Heart left ventricle (tissue), 13 donors: ENCODE measurements at regions not wholly inside any gene's neighbourhood (a gene's known extent, or its start where the extent isn't known, plus 50 kb on each side); places are given as distances from the start of the nearest gene placed in this dataset.

ENCODE experiments used
- CTCF ChIP-seq, 12 donors: fragments of 200-600 bp; sonication (generic) in 4 of 12; IDR thresholded peaks; one replicate each; pipeline versions ENCODE4 v1.5.0 to v1.8.0; 2018 to 2022; ENCODE audit warnings: antibody characterized with exemption in 12 of 12, mild to moderate bottlenecking in 5 of 12
- POLR2A ChIP-seq, 2 donors: fragments of 450-650 bp; IDR thresholded peaks; one replicate each; pipeline ENCODE4 v1.6.1; 2017; ENCODE audit warnings: antibody characterized with exemption in 2 of 2, mild to moderate bottlenecking in 2 of 2, moderate library complexity in 2 of 2
- donor health status: ischemic (EF 13 %, LVEDD 7.1; RV severe dilation, severe dysfunction).
- donor health status: DM: no; HTN: yes; CAD: no.
- donor health status: DM: no; HTN: no; CAD: no.
- donor health status: ischemic (EF 25% LVEDD 6.9; RV normal size, moderate dysfunction).
- donor health status: ischemic (EF 25% LVEDD 5.7; RV mildly dilated, moderate dysfunction).
- donor health status: ischemic (EF 35%, LVEDD 5.7; RV mildly dilated, moderate dysfunction).
- donor health status: nonischemic (EF 11% LVEDD 7.7; RV severe dilation, severe dysfunction).
- donor health status: DM: yes; HTN: yes; CAD: no.
- donor health status: PGD.
- donor health status: ischemic (EF 29% LVEDD 5.4; RV normal size, mild dysfunction).
- donor health status: nonischemic (EF 23%, LVEDD 6.1; RV moderate dilation, normal function).

- TF ChIP-seq POLR2A (IDR thresholded peaks at IDR 0.05) (no peak), CTCF (IDR thresholded peaks at IDR 0.05) (no peak)
Measured at GRCh38 chr13:87058786-87059329, 612.3 kb upstream of the SLITRK5 start.
